Kidney epithelial cell (primary cell): ENCODE measurements at regions not wholly inside any gene's neighbourhood (a gene's known extent, or its start where the extent isn't known, plus 50 kb on each side); places are given as distances from the start of the nearest gene placed in this dataset.

Experiments
- DNase-seq: peaks from one replicate; pipeline ENCODE4 v3.0.0-alpha.2; 2010; ENCODE audit warnings: low read depth
- H3K27me3 ChIP-seq: 2 replicates; pipeline ENCODE4 v1.6.0; 2011; ENCODE audit warnings: low read length; ENCODE audit not compliant: control insufficient read depth, insufficient read depth
- H3K36me3 ChIP-seq: 2 replicates; pipeline ENCODE4 v1.5.1; 2011; ENCODE audit warnings: low read length; ENCODE audit not compliant: control insufficient read depth, insufficient read depth
- H3K4me3 ChIP-seq: 2 replicates; pipeline ENCODE4 v1.5.1; 2011; ENCODE audit warnings: low read depth, mild to moderate bottlenecking, control low read depth, low read length
- TF ChIP-seq, protein P1 (sequence below): IDR thresholded peaks from 2 replicates; pipeline ENCODE4 v1.5.1; 2011; ENCODE audit warnings: mild to moderate bottlenecking, moderate library complexity, low read length, control low read depth, inconsistent platforms; ENCODE audit not compliant: insufficient read depth, poor library complexity, severe bottlenecking

GRCh38 chr12:124203176-124203575 lies 91.7 kb upstream of the RFLNA start:
- H3K27me3 ChIP-seq: peaks cover 6% of the 10 kb centered on the region
- TF ChIP-seq, protein P1, sequence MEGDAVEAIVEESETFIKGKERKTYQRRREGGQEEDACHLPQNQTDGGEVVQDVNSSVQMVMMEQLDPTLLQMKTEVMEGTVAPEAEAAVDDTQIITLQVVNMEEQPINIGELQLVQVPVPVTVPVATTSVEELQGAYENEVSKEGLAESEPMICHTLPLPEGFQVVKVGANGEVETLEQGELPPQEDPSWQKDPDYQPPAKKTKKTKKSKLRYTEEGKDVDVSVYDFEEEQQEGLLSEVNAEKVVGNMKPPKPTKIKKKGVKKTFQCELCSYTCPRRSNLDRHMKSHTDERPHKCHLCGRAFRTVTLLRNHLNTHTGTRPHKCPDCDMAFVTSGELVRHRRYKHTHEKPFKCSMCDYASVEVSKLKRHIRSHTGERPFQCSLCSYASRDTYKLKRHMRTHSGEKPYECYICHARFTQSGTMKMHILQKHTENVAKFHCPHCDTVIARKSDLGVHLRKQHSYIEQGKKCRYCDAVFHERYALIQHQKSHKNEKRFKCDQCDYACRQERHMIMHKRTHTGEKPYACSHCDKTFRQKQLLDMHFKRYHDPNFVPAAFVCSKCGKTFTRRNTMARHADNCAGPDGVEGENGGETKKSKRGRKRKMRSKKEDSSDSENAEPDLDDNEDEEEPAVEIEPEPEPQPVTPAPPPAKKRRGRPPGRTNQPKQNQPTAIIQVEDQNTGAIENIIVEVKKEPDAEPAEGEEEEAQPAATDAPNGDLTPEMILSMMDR: no peak
- no peak for DNase-seq

DNA sequence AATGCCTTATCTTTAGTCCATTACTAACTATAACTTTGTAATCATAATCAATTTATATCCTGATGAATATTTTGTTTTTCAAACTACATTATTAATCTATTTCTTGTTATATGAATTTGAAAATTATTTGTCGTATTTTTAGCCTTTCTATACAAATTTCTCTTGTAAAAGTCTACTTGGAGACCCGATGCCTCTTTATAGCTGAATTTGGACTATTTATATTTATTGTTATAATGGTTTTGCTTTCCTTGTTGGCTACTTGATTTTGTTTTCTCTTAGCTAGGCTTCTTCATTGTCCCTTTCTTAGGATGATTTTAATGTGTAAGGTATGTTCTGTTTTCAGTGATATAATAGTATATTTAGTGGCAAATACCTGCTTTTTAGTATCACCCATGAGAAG lies 89.5 kb upstream of the RFLNA start:
- DNase-seq: no peak
- Histone ChIP-seq H3K4me3 (no peak overlapping the region), H3K36me3 (no peaks in the 10 kb centered on the region), H3K27me3 (peaks cover 11% of the 10 kb centered on the region)
- TF ChIP-seq, protein P1: no peak

More at GRCh38 chr12:124203176-124203575, 91.7 kb upstream of the RFLNA start:
- Histone ChIP-seq H3K4me3 (no peak overlapping the region), H3K36me3 (no peaks in the 10 kb centered on the region)

GRCh38 chr12:124207049-124207448 lies 87.8 kb upstream of the RFLNA start:
- DNase-seq: no peak
- peaks cover 11% of the 10 kb centered on the region for H3K27me3 ChIP-seq
- TF ChIP-seq, protein P1: no peak
- H3K4me3 ChIP-seq: no peak overlapping the region
- no peaks in the 10 kb centered on the region for H3K36me3 ChIP-seq

- peaks cover 11% of the 10 kb centered on the region for H3K27me3 ChIP-seq
- H3K4me3 ChIP-seq: no peak overlapping the region
- TF ChIP-seq, protein P1: no peak
- H3K36me3 ChIP-seq: no peaks in the 10 kb centered on the region
- DNase-seq: no peak
These were observed 87.3 kb upstream of the RFLNA start for GRCh38 chr12:124207617-124208016.

DNA sequence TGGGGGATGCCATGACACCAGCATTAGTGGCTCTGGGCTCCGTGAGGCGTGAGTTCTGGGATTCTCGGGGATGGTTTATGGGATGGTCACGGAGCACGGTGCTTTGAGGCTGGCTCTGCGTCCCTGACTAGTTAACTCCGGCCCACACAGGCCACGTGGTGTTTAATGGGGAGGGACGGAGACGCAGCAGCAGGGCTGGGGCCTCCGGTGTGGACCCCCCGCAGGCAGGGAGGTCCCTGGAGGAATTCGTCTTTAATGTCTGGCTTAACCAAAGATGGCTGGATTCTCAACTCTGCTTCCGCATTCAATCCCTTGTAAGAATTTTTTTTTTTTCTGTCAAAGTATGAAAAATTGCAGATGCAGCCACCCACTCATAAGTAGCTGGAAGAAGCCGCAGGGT lies 86.4 kb upstream of the RFLNA start:
- DNase-seq: no peak
- TF ChIP-seq, protein P1: no peak
- no peak overlapping the region for H3K4me3 ChIP-seq
- no peaks in the 10 kb centered on the region for H3K36me3 ChIP-seq
- peaks cover 11% of the 10 kb centered on the region for H3K27me3 ChIP-seq

DNA sequence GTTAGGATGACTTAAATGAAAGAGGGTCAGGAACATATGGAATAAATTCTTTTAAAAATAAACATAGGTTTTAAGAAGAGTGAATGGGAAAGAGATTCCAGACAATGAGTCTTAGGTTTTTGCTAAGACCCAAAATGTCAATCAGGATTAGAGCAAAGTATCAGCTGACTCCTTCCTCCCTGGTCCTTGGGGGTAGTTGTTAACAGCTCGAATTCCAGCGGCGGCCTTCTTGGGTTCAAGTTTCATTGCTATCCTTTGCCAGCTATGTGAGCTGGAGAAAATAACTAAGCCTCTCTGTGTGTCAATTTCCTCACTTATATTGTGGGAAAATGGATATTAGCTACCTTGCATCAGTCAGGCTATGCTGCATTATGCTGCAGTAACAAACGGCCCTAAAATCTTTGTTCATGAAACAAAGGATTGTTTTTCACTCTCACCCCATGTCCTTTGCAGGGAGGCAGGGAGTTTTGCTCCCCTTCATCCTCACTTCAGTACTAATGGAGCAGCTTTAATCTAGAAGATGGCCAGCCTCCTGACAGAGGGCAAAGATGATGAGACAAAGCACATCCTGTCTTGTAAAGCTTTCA lies 83.8 kb upstream of the RFLNA start:
- Histone ChIP-seq H3K27me3 (peaks cover 11% of the 10 kb centered on the region), H3K4me3 (no peak overlapping the region), H3K36me3 (no peaks in the 10 kb centered on the region)
- DNase-seq: no peak
- TF ChIP-seq, protein P1: no peak
